Aorta (tissue), 5 donors: ENCODE measurements at regions not wholly inside any gene's neighbourhood (a gene's known extent, or its start where the extent isn't known, plus 50 kb on each side); places are given as distances from the start of the nearest gene placed in this dataset.

Experiments
- ATAC-seq: fragments of 200-7000 bp; cut with Tn5 transposase; one replicate; pipeline ENCODE4 v1.9.1; 2022; ENCODE audit warnings: moderate library complexity; ENCODE audit not compliant: low FRiP score
- DNase-seq, 2 donors: peaks; one replicate each; pipeline ENCODE4 v3.0.0-alpha.2; 2020
- H3K27ac ChIP-seq, 2 donors: one replicate each; pipeline ENCODE4 v1.5.1; 2013; ENCODE audit warnings: low read length in 2 of 2, mild to moderate bottlenecking in 2 of 2, moderate library complexity in 2 of 2, control low read depth in 1 of 2, inconsistent platforms in 1 of 2, low read depth in 1 of 2
- H3K27me3 ChIP-seq, 2 donors: one replicate each; pipeline ENCODE4 v1.6.1; 2013; ENCODE audit warnings: control low read depth in 1 of 2, low read length in 1 of 2, mild to moderate bottlenecking in 1 of 2, moderate library complexity in 1 of 2; ENCODE audit not compliant: insufficient read depth in 2 of 2, control insufficient read depth in 1 of 2
- H3K36me3 ChIP-seq, 2 donors: one replicate each; pipeline ENCODE4 v1.6.1; 2013; ENCODE audit warnings: control low read depth in 1 of 2, low read length in 1 of 2, mild to moderate bottlenecking in 1 of 2; ENCODE audit not compliant: insufficient read depth in 2 of 2, control insufficient read depth in 1 of 2
- H3K4me1 ChIP-seq, 2 donors: one replicate each; pipeline ENCODE4 v1.6.1; 2013; ENCODE audit warnings: low read length in 2 of 2, control low read depth in 1 of 2, mild to moderate bottlenecking in 1 of 2, moderate library complexity in 1 of 2; ENCODE audit not compliant: insufficient read depth in 2 of 2, control insufficient read depth in 1 of 2
- H3K4me3 ChIP-seq, 2 donors: one replicate each; pipeline ENCODE4 v1.5.1; 2013; ENCODE audit warnings: low read length in 2 of 2, control low read depth in 1 of 2, mild to moderate bottlenecking in 1 of 2
- H3K9me3 ChIP-seq: one replicate; pipeline ENCODE4 v1.6.1; 2013; ENCODE audit warnings: mild to moderate bottlenecking, low read length; ENCODE audit not compliant: control insufficient read depth
- WGBS, 2 donors: extraction: QIAGEN DNeasy Blood & Tissue Kit; methylation state at CpG; one replicate each; pipeline ENCODE4 v1.1.7; 2013; 5-methylcytosine and 5-hydroxymethylcytosine counted together
- intact Hi-C, 2 donors: fragments of 100-400 bp; cut with DNase I; formaldehyde crosslinking; loops; one replicate each; pipeline versions ENCODE4 v1.14.2 to v1.15.0; 2022
- donor health status: healthy with polysubstance abuse.
- donor health status: Bipolar disorder and iron deficiency.
- donor health status: DM: no; HTN: no; CAD: no.
- donor health status: DM: no; HTN: no; CAD: no.
- donor health status: DM: yes; HTN: yes; CAD: no.

GRCh38 chr7:34396437-34397064 lies 261.5 kb upstream of the NPSR1 start:
- Histone ChIP-seq H3K9me3 (no peaks in the 10 kb centered on the region), H3K4me1 (no peaks in the 10 kb centered on the region), H3K27ac (no peak overlapping the region), H3K36me3 (no peaks in the 10 kb centered on the region), H3K4me3 (no peak overlapping the region), H3K27me3 (no peaks in the 10 kb centered on the region)
- WGBS, 2 donors = 63 to 76% methylated on average over 2 of the region's 2 CpGs
- DNase-seq (no peak), ATAC-seq (no peak)
- intact Hi-C loops = no loop called here

GRCh38 chr7:34401776-34402175 lies 256.2 kb upstream of the NPSR1 start:
- intact Hi-C loops = no loop called here
- 78 to 83% methylated on average over 2 of the region's 2 CpGs for WGBS, 2 donors
- no peak overlapping the region for H3K4me3 ChIP-seq

GRCh38 chr7:34406848-34407530 lies 251.0 kb upstream of the NPSR1 start:
- peaks cover 0 to 2% of the 10 kb centered on the region in 2 donors for H3K27me3 ChIP-seq
- no peak for ATAC-seq

More at GRCh38 chr7:34401776-34402175, 256.2 kb upstream of the NPSR1 start:
- H3K9me3 ChIP-seq = no peaks in the 10 kb centered on the region
- H3K4me1 ChIP-seq = no peaks in the 10 kb centered on the region
- H3K27ac ChIP-seq = no peak overlapping the region
- H3K27me3 ChIP-seq = peaks cover 0 to 2% of the 10 kb centered on the region in 2 donors
- no peaks in the 10 kb centered on the region for H3K36me3 ChIP-seq
- no peak for ATAC-seq
- no peak for DNase-seq

DNA sequence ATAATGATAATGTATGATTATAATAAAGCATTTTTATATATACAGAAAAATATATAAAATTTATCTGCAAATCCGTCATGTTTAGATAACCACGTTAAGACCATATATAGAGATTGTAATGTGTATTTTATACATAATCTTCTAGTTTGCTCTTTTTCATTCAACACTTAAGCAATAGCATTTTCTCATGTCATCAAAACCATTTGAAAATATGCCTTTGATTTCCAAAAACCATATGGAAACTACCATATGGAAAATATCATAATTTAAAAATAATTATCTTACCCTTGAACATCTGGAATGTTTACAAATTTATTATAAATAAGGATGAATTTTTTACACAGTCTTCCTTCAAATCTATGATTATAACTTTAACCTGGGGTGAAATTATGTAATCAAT lies 250.4 kb upstream of the NPSR1 start:
- intact Hi-C loops = no loop called here
- no peaks in the 10 kb centered on the region for H3K9me3 ChIP-seq
- no peaks in the 10 kb centered on the region for H3K4me1 ChIP-seq

More at GRCh38 chr7:34406848-34407530, 251.0 kb upstream of the NPSR1 start:
- intact Hi-C loops = no loop called here
- DNase-seq = no peak
- no peaks in the 10 kb centered on the region for H3K36me3 ChIP-seq
- H3K4me3 ChIP-seq = no peak overlapping the region
- H3K27ac ChIP-seq = no peak overlapping the region
- WGBS, 2 donors = 75 to 86% methylated on average over 5 of the region's 5 CpGs
- H3K4me1 ChIP-seq = no peaks in the 10 kb centered on the region
- no peaks in the 10 kb centered on the region for H3K9me3 ChIP-seq

DNA sequence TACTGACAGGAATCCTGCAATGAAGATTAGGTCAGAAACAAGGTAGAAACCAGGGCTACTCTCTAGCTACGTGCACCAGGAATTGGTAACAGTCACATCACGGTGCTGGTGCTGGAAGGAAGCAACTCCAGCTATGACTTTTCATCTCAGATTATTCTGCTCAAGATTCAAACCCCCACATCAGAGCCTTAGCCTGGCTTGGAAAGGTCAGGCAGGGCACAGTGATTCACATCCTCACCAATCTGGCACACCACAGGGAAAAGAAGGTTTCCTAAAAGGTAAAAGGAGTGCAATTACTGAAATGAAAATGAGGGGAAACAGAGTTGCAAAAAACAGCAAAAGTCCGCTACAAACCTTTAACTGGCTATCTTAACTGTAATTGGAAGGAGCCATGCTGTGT lies 240.2 kb upstream of the NPSR1 start:
- H3K36me3 ChIP-seq = no peaks in the 10 kb centered on the region
- H3K4me3 ChIP-seq = no peak overlapping the region
- ATAC-seq (no peak), DNase-seq (no peak)
- no peaks in the 10 kb centered on the region for H3K9me3 ChIP-seq
- H3K27me3 ChIP-seq = no peaks in the 10 kb centered on the region
- intact Hi-C loops = no loop called here
- no peaks in the 10 kb centered on the region for H3K4me1 ChIP-seq
- H3K27ac ChIP-seq = no peak overlapping the region
- WGBS, 2 donors = 69 to 73% methylated on average over 3 of the region's 3 CpGs

More for the DNA sequence above, 250.4 kb upstream of the NPSR1 start:
- DNase-seq = no peak
- Histone ChIP-seq H3K4me3 (no peak overlapping the region), H3K27ac (no peak overlapping the region), H3K36me3 (no peaks in the 10 kb centered on the region), H3K27me3 (peaks cover 0 to 2% of the 10 kb centered on the region in 2 donors)
- 37 to 52% methylated on average over 2 of the region's 2 CpGs for WGBS, 2 donors
- ATAC-seq = no peak

DNA sequence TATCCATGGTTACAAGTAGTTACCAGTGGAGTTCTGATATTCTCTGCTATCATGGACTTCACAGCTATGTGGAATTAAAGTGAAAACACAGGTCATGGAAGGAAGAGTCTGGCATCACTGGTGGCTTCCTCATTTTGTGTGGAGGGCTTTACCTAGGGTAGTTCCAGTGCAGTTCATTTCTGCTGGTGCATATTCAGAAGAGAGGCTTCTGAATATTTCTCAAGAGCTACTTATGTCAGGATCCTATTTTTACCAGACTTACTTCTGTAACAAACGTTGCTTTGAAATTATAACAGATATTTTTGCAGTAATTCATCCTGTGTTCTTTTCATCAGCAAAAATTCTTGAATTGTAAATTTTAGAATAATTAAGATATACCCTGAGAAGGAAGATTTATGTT lies 236.5 kb upstream of the NPSR1 start:
- intact Hi-C loops = loop anchor here in 1 of 2 donors (10.0 kb wide), 1 partner anchor 97 kb away; no protein-coding TSS in a partner anchor
- Histone ChIP-seq H3K4me1 (no peaks in the 10 kb centered on the region), H3K36me3 (no peaks in the 10 kb centered on the region), H3K27ac (no peak overlapping the region), H3K27me3 (no peaks in the 10 kb centered on the region), H3K9me3 (no peaks in the 10 kb centered on the region), H3K4me3 (no peak overlapping the region)
- WGBS, 2 donors = 22 to 26% methylated on average over 1 of the region's 1 CpG
- DNase-seq (no peak), ATAC-seq (no peak)

GRCh38 chr7:34425194-34425593 lies 232.8 kb upstream of the NPSR1 start:
- no peak for ATAC-seq
- H3K9me3 ChIP-seq = no peaks in the 10 kb centered on the region
- 68 to 74% methylated on average over 2 of the region's 2 CpGs for WGBS, 2 donors
- no peak overlapping the region for H3K4me3 ChIP-seq
- H3K4me1 ChIP-seq = no peaks in the 10 kb centered on the region
- intact Hi-C loops = loop anchor here in 1 of 2 donors (10.0 kb wide), 1 partner anchor 100 kb away; no protein-coding TSS in a partner anchor
- H3K36me3 ChIP-seq = no peaks in the 10 kb centered on the region
- H3K27me3 ChIP-seq = no peaks in the 10 kb centered on the region
- DNase-seq = no peak
- no peak overlapping the region for H3K27ac ChIP-seq

DNA sequence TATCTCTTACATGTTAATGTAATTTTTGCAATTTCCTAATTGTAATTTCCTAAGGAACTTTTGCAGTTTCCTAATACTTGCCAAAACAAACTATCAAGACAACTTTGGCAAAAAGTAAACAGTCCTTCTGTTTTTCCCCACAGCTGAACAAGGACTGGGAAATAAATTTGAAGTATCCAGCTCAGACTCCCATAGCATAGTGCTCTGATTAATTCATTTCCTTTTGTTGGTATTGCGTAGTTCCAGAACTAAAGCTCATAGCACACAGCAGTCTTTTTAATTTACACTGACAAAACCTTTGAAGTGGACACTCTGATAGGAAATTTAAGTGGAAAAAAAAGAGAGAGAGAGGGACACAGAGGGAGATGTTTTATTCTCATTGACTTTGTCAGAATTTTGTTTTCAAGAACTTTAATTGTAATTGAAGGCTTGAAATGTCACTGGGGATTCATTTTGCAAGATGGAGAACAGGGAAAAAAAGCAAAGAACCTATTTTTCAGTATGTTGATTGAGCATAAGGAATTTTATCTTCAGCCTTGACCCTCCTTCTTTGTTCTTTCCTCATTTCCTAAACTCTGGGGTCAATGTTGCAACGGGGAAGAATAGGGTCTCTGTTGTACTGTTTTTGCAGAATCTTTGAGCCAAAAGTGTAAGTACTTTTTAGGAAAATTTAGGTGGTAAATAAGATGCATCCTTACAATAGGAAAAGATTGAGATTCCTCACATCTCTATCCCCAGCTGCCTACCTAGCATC lies 232.2 kb upstream of the NPSR1 start:
- Histone ChIP-seq H3K27ac (no peak overlapping the region), H3K4me3 (no peak overlapping the region), H3K27me3 (no peaks in the 10 kb centered on the region), H3K4me1 (no peaks in the 10 kb centered on the region), H3K9me3 (no peaks in the 10 kb centered on the region), H3K36me3 (no peaks in the 10 kb centered on the region)
- WGBS, 2 donors = 41 to 42% methylated on average over 2 of the region's 2 CpGs
- ATAC-seq (no peak), DNase-seq (no peak)
- intact Hi-C loops = loop anchor here in 1 of 2 donors (10.0 kb wide), 1 partner anchor 101 kb away; no protein-coding TSS in a partner anchor
